GM18502 (cell line): ENCODE measurements at regions not wholly inside any gene's neighbourhood (a gene's known extent, or its start where the extent isn't known, plus 50 kb on each side); places are given as distances from the start of the nearest gene placed in this dataset.

Source experiments
- ATAC-seq: cut with Tn5 transposase; IDR thresholded peaks from one replicate; pipeline ENCODE4 v1.9.1; 2021; ENCODE audit warnings: mild to moderate bottlenecking; ENCODE audit not compliant: unreplicated experiment, poor library complexity

DNA sequence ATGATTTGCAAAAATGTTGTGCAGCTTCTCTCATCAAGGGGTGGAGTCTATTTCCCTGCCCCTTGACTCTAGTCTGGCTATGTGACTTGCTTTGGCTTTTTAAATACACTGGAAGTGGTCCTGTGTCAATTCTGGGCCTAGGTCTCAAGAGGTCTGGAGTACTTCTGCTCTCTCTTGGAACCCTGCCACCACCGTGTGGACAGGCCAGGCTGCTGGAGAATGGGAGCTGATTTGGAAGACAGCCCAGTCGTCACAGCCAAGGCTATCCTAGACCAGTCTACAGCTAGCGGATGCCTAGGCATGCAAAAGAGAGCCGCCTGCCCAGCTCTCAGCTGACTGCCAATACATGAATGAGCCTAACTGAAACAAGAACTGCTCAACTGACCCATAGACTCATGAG, 56.7 kb upstream of the CLINT1 start:
- no peak for ATAC-seq

DNA sequence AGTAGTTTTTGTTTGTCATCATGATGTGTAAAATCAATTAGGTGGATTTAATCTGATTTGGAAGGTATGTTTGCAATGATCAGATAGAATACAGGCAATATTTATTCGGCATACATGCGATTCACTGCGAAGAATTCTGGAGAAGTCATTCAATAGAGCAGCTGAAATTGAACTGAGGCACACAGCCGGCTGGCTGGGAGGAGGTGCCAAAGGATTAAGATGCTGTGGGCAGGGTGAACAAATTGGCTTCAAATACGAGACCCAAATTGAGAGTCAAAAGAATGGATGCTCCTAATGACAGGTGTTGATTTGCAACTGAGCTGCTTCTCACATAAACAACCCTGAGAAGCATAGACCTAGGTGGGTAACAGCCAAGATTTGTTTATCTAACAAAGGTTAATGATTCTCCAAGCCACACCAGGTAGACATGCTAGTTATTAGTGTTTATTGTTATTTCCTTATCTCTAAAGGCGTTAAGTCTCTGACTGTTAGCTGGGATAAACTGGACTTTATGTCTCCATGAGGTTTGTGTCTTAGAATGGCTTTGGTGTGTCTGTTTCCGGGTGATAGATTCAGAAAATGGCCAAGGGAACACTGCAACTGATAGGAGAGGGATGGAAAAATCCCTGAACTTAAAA, 55.3 kb upstream of the CLINT1 start:
- ATAC-seq, result no peak

GRCh38 chr5:157913575-157913974, 54.6 kb upstream of the CLINT1 start:
- no peak for ATAC-seq

DNA sequence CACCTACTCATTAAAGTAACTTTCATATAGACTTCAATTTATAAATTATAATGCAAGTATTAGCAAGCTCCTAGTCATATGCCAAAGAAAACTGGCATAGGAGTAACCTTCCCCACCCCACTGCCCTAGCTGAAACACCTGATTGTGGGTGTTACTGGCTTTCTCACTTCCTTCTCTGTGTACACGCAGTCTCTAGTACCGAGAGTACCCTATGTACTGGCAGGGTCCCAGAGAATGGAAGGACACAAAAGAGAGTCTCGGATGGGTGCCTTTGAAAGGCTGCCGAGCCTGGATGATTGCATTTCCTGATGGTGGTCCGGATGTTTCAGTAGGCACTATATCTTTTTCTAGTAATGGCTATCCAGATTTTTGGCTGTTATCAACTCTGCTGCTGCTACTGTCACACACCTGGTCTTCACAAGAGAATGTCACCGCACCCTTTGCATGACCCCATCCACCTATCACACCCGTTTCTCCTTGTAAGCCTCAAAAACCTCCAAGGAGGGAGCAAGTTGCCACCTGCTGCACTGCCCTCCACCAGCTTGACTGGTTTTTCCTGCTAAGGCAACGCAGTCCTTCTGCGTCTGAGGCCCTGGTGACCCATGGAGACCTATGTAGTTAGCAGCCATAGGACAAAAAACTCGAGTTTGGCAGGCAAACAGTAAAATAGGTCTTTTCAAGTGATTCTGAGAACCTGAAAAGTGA, 53.8 kb upstream of the CLINT1 start:
- peak; percentile 97 for ATAC-seq

- ATAC-seq, result no peak
Measured at GRCh38 chr5:157911568-157911967, 52.6 kb upstream of the CLINT1 start.
